Activated CD4-positive, alpha-beta T cell treated with anti-CD3 and anti-CD28 coated beads, Interleukin-2, amount 10 ng/mL, durations not matched to agents 24 days and 14 days (primary cell): ENCODE measurements at regions not wholly inside any gene's neighbourhood (a gene's known extent, or its start where the extent isn't known, plus 50 kb on each side); places are given as distances from the start of the nearest gene placed in this dataset.
A peak's percentile ranks its signal among the peaks of the same experiment; 100 is the strongest.

Experiments
- DNase-seq: peaks from one replicate; pipeline ENCODE4 v3.0.0; 2022
- H3K27ac Mint-ChIP-seq: one replicate; pipeline ENCODE4 v1.8.0; 2022; ENCODE audit warnings: mild to moderate bottlenecking, mixed read lengths
- H3K27me3 Mint-ChIP-seq: one replicate; pipeline ENCODE4 v1.8.0; 2022; ENCODE audit warnings: mixed read lengths
- H3K36me3 Mint-ChIP-seq: one replicate; pipeline ENCODE4 v1.8.0; 2022; ENCODE audit warnings: low read depth, mild to moderate bottlenecking, mixed read lengths
- H3K4me1 Mint-ChIP-seq: one replicate; pipeline ENCODE4 v1.8.0; 2021; ENCODE audit warnings: mixed read lengths
- H3K4me3 Mint-ChIP-seq: one replicate; pipeline ENCODE4 v1.8.0; 2022; ENCODE audit warnings: mild to moderate bottlenecking, moderate library complexity, mixed read lengths
- H3K9me3 Mint-ChIP-seq: one replicate; pipeline ENCODE4 v1.8.0; 2021; ENCODE audit warnings: mixed read lengths
- intact Hi-C: fragments of 100-400 bp; cut with micrococcal nuclease; formaldehyde crosslinking; loops from one replicate; pipeline ENCODE4 v1.15.1; 2023

DNA sequence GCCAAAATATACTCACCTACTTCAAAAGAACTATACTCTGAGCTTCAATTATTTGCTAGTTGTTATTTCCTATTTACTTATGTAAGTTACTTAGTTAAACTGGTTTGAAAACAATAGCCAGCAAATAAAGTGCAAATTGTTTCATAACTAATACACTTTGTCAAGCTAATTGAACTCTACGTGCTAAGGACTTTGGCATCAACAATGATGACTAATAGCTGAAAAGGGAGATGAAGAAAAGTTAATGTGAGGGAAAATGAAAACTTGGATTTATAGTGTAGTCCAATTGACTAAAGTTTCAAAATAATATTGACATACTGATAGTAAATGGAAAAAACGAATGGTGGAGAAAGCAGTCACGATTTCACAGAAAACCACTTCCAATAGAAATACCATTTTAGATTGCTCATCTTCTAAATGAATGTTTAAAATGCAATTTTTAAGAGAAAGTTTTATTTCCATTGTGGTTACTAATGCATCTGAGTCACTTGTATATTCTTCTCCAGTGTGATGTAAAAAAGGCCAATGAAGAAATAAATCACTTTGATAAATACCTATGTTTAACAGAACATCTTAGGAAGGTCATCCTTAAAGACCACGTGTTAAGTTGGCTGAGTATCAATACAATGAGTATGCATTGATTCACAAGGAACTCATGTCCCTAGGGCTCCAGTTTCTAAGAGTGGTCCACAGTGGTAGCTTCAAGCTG, 455.2 kb downstream of the LTN1 start:
- Mint-ChIP-seq H3K9me3 (no peaks in the 10 kb centered on the region), H3K27ac (no peak overlapping the region), H3K4me3 (no peak overlapping the region), H3K4me1 (no peaks in the 10 kb centered on the region), H3K36me3 (no peaks in the 10 kb centered on the region), H3K27me3 (no peaks in the 10 kb centered on the region)
- no peak for DNase-seq
- intact Hi-C loops = no loop called here

DNA sequence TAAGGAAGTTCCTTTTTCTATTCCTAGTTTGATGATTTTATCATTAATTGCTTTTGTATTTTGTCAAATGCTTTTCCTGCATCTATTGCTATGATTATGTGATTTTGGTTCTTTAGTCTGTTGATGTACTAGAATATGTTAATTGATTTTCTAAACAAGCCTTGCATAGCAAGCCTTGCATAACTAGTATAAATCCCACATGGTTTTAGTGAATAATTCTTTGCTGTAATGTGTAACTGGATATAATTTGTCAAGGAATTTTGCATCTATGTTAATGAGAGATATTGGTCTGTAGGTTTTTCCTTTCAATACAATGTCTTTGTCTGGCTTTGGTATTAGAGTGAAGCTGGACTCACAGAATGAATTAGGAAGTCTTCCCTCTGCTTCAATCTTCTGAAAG, 460.2 kb downstream of the LTN1 start:
- intact Hi-C loops = no loop called here
- no peaks in the 10 kb centered on the region for H3K36me3 Mint-ChIP-seq
- H3K4me3 Mint-ChIP-seq = no peak overlapping the region
- DNase-seq = no peak
- H3K27me3 Mint-ChIP-seq = no peaks in the 10 kb centered on the region
- H3K4me1 Mint-ChIP-seq = no peaks in the 10 kb centered on the region
- peaks cover 6% of the 10 kb centered on the region for H3K9me3 Mint-ChIP-seq
- no peak overlapping the region for H3K27ac Mint-ChIP-seq

DNA sequence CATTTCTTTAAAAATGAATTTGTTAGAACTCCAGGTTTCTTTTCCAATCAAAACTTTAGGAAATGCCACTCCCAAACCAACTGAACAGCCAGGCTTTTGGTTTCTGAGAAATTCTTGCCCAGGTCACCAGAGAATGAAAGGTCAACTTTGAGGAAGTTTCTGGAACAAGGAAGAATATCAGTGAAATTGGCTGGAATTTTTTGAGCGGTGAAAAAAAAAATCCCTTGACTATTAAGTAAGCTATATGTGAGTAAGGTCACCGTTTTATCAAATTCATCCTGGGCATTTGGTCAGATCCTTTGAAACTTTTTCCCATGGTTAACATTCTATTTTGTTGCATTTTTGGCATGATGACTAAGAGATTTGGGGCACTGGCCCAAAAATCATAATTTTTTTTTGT, 469.3 kb downstream of the LTN1 start:
- peaks cover 3% of the 10 kb centered on the region for H3K9me3 Mint-ChIP-seq
- no peaks in the 10 kb centered on the region for H3K4me1 Mint-ChIP-seq
- intact Hi-C loops = no loop called here
- H3K36me3 Mint-ChIP-seq = no peaks in the 10 kb centered on the region
- DNase-seq = no peak
- peaks cover 5% of the 10 kb centered on the region for H3K27me3 Mint-ChIP-seq
- no peak overlapping the region for H3K4me3 Mint-ChIP-seq
- no peak overlapping the region for H3K27ac Mint-ChIP-seq

DNA sequence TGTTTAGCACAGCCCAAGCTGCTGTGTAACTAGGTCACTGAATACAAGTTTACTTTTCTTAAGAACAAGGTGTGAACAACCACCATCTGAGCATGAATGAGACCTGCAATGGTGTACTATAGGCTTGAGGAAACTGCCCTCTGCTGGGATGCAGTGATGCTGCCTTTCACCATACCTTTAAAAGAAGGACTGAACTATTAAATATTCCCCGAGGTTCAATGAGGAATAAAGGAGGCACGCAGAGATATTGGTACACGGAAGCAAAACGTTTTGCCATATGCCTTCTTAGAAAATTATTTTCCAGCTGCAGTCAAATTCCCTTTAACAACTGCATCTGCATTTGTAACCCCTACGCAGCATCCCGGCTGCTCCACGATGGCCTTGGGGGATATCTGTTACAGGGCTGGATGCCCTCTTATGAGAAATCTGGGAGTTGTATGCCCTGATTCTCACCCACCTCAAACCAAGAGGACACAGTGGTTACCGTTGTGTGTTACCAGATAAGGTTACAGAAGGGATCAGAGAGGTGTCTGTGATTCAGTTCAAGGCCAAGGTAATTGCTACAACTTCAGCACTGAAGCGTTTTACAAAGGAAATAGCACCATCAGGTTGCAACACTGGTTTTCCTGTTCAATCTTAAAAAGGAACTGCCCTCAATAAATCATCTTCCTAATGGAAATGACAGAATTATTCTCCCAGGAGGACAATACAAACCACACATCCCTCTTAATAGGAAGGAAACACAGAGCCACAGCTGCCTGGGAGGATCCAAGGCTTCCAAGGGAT, 470.5 kb downstream of the LTN1 start:
- H3K27me3 Mint-ChIP-seq = peaks cover 5% of the 10 kb centered on the region
- H3K27ac Mint-ChIP-seq = no peak overlapping the region
- H3K36me3 Mint-ChIP-seq = no peaks in the 10 kb centered on the region
- no peaks in the 10 kb centered on the region for H3K4me1 Mint-ChIP-seq
- DNase-seq = no peak
- no peaks in the 10 kb centered on the region for H3K9me3 Mint-ChIP-seq
- intact Hi-C loops = no loop called here
- no peak overlapping the region for H3K4me3 Mint-ChIP-seq

DNA sequence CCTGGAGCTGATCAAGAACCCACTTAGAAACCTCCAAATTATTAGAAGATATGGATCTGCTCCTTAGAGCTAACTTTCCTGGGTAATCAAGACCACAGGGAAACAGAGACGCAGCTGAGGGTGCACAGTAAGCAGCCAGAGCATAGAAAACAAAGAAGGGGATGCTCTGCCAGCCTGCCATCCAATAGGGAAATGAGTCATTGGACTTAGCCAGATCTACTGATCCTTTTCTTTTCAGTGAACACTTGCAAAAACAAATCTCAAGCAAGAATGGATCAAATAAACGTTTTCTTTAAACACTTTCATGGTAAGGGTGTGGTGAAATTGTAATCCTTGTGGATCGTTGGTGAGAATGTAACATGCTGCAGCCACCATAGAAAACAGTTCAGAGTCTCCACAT, 474.0 kb downstream of the LTN1 start:
- intact Hi-C loops = loop anchor here (10.0 kb wide), 1 partner anchor 426 kb away; no protein-coding TSS in a partner anchor
- no peak overlapping the region for H3K4me3 Mint-ChIP-seq

DNA sequence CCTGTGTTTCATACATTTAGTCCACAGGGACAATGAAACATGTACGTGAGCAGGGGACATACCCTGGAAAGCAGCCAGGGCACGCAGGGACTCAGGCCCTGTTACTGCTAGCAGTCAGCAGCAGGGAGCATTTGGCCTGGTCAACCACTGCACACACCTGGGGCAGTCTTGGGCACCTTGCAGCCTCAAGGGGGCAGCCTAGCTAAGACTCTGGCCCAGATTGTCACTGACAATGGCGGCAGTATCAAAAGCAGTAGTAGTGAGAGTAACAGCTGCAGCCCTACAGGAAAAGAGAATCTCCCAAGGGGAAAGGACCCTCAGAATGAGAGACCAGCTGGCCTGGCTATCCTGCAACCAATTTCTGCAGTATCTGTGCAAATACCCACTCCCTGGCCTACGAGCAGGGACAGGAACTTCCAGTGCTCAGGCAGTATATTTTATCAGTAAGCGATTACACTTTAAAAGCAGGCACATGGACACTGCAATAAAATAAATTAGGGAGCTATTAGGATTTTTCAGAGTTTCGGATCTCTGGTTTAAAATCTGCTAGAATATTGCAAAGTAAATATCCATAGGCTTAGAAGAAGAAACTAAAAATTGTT, 475.6 kb downstream of the LTN1 start:
- Mint-ChIP-seq H3K27me3 (peaks cover 10% of the 10 kb centered on the region), H3K4me3 (no peak overlapping the region), H3K27ac (no peak overlapping the region), H3K4me1 (no peaks in the 10 kb centered on the region), H3K36me3 (no peaks in the 10 kb centered on the region), H3K9me3 (no peaks in the 10 kb centered on the region)
- DNase-seq = peak; percentile 88
- intact Hi-C loops = loop anchor here (1.0 to 10.0 kb wide), 2 partner anchors 228 to 428 kb away; no protein-coding TSS in a partner anchor

More for the DNA sequence above, 474.0 kb downstream of the LTN1 start:
- no peak for DNase-seq
- Mint-ChIP-seq H3K27me3 (peaks cover 7% of the 10 kb centered on the region), H3K27ac (no peak overlapping the region), H3K9me3 (no peaks in the 10 kb centered on the region), H3K4me1 (no peaks in the 10 kb centered on the region), H3K36me3 (no peaks in the 10 kb centered on the region)

DNA sequence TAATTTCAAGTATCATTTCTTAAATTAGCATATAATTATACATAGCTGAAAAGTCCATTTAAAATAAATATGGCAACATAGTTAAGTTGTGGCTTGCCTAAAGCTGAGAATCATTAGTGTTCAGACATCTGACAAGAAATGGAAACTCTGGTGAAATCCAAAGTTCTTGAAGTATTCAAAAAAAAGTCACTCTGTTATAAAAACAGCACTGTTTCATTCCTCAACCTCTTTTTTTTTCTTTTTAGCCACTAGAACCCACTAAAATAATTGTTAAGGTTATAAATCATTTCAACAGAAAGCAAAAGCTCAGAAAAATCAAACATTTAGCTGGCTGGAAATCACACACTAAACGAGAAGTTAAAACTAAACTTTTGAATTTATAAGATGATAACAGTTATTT, 476.7 kb downstream of the LTN1 start:
- no peak overlapping the region for H3K27ac Mint-ChIP-seq
- H3K27me3 Mint-ChIP-seq = peaks cover 10% of the 10 kb centered on the region
- intact Hi-C loops = loop anchor here (10.0 kb wide), 1 partner anchor 429 kb away; no protein-coding TSS in a partner anchor

DNA sequence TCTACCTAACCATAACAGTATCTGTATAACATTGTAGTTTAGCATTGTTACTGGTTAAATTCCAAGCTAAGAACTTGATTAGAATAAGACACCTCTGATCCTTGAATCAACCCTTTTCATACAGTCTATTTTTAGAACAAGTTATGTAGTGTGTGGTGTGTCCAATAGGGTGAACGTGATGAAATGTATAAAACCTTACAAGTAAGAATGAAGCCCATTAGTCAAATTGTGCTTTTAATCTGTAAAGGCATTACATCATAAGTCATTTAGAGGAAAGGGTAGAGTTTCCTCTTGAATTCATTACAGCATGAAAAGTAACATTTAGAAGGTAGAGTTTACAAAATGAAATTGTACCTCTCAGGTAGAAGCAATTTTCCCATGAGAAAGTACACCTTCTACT, 479.2 kb downstream of the LTN1 start:
- Mint-ChIP-seq H3K9me3 (no peaks in the 10 kb centered on the region), H3K27ac (no peak overlapping the region), H3K4me3 (no peak overlapping the region), H3K4me1 (no peaks in the 10 kb centered on the region), H3K36me3 (no peaks in the 10 kb centered on the region), H3K27me3 (peaks cover 10% of the 10 kb centered on the region)
- intact Hi-C loops = loop anchor here (10.0 kb wide), 1 partner anchor 431 kb away; no protein-coding TSS in a partner anchor
- no peak for DNase-seq

More for the DNA sequence above, 476.7 kb downstream of the LTN1 start:
- Mint-ChIP-seq H3K36me3 (no peaks in the 10 kb centered on the region), H3K9me3 (no peaks in the 10 kb centered on the region), H3K4me1 (no peaks in the 10 kb centered on the region), H3K4me3 (no peak overlapping the region)
- no peak for DNase-seq

DNA sequence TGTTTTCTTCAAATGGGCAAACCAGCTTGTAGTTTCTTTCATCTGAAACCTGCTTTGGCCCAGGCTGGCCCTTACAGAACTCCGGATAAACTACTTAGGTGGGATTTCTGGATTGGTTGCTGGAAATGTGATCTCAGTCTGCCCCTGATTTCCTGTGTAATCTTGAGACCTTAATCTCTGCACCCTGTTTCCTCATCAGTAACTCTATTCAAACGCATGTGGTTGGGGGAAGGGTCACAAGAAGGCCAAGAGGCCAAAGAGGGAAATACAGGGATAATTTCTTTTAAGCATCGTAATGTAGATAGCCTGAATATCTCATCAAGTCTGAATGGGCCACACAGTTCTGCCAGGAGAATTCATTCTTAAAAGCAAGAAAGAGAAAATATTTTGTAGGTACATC, 483.6 kb downstream of the LTN1 start:
- H3K27me3 Mint-ChIP-seq = peaks cover 6% of the 10 kb centered on the region
- peaks cover 4% of the 10 kb centered on the region for H3K9me3 Mint-ChIP-seq
- no peak overlapping the region for H3K4me3 Mint-ChIP-seq
- no peak overlapping the region for H3K27ac Mint-ChIP-seq
- H3K36me3 Mint-ChIP-seq = no peaks in the 10 kb centered on the region
- no peak for DNase-seq
- intact Hi-C loops = no loop called here
- no peaks in the 10 kb centered on the region for H3K4me1 Mint-ChIP-seq

DNA sequence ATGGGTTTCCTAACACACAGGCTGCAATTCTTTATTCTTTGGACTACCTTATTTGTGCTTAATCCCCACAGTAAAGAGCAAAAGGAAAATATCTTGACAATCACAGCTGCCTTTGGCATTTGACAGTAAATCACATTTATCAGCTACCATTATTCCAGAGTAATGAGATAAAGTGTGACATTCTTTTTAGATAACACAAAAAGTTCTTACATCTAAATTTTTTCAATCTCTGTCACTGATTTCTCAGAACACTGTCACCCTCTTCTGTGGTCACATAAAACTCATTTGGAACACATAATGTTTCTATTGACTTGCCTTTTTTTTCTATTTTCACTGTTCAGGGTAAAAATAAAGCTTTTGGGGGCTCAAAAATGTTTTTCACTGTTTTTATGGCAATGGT, 484.6 kb downstream of the LTN1 start:
- Mint-ChIP-seq H3K36me3 (no peaks in the 10 kb centered on the region), H3K4me3 (no peak overlapping the region), H3K27me3 (peaks cover 3% of the 10 kb centered on the region), H3K4me1 (no peaks in the 10 kb centered on the region), H3K9me3 (peaks cover 4% of the 10 kb centered on the region), H3K27ac (no peak overlapping the region)
- intact Hi-C loops = no loop called here
- no peak for DNase-seq

DNA sequence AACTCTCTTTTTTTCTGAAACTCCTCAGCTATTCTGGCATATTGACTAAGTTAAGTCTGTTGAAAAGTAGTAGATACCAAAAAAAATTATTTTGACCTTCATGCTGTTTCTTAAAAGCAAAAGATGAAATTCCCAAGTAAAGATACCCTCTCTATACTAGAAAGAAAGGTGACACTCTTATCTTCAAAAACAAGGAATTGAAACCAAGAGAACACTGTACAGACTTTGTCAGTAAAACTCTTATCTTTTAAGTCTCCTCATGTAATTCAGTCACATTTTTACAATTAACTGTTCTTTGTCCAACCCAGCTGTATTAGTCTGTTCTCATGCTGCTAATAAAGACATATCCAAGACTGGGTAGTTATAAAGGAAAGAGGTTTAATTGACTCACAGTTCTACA, 496.2 kb downstream of the LTN1 start:
- Mint-ChIP-seq H3K27ac (no peak overlapping the region), H3K36me3 (no peaks in the 10 kb centered on the region), H3K9me3 (no peaks in the 10 kb centered on the region), H3K4me3 (no peak overlapping the region), H3K4me1 (no peaks in the 10 kb centered on the region), H3K27me3 (no peaks in the 10 kb centered on the region)
- intact Hi-C loops = no loop called here
- DNase-seq = no peak

DNA sequence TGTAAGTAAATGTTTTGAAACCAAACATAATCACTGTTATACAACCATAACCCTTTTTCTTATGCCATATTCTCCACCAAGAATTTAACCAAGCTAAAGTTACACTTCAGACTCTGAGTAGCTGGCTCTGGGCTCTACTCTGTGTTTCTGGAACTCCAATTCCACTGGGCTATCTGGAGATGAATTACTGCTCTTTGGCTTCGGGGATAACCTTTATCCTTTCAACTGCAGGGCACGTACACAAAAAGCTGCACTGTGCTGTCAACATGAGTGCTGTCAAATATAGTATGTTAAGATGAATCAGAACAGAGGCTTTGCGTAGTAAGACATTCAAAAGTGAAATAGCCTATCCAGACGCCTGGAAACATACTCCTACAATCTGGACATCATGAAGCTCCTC, 500.6 kb downstream of the LTN1 start:
- Mint-ChIP-seq H3K27me3 (no peaks in the 10 kb centered on the region), H3K9me3 (no peaks in the 10 kb centered on the region), H3K27ac (no peak overlapping the region), H3K4me3 (no peak overlapping the region), H3K4me1 (no peaks in the 10 kb centered on the region), H3K36me3 (no peaks in the 10 kb centered on the region)
- intact Hi-C loops = no loop called here
- DNase-seq = no peak

DNA sequence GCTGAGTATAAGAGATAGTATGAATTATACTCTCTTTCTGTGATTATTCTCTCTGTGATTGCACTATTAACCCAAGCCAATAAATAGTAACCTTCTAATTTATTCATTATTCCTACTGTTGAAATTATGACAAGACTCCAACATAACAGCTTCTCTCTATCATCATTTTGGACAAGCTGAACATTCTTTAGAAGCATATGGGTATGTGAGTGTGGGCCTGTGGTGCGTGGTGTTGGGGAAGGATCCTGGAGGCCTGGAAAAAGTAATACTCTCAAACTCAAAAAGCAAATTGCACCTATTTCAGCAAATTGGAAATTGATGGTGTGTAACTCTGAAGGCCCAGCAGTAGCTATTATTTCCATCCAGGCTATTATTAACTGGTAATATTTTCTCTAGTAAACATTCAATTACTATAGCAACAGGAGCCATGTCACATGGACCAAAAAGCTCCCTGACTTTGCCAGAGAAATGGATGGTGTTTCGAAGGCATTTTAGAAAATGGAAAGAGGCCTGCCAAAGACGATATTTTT, 502.8 kb downstream of the LTN1 start:
- Mint-ChIP-seq H3K36me3 (no peaks in the 10 kb centered on the region), H3K9me3 (no peaks in the 10 kb centered on the region), H3K27me3 (no peaks in the 10 kb centered on the region), H3K4me3 (no peak overlapping the region), H3K4me1 (no peaks in the 10 kb centered on the region), H3K27ac (no peak overlapping the region)
- intact Hi-C loops = no loop called here
- DNase-seq = no peak

DNA sequence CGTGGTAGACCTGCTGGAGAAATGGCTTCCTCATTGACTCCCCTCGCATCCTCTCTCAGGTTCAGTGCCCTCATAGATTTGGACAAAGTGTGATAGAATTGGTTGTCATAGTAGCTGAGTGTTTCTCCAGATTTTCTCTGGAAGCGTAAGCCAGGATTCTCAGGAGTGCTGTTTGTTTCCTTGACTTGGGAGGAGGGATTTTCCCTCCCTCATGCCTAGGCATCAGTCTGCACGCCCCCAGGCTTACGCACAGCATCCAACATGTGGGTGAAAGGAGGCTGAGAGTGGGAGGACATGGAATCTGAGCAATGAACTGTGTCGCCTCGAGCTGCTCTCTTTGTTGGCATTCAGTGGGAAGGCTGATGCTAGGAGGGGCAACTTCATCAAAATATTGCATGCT, 503.5 kb downstream of the LTN1 start:
- H3K9me3 Mint-ChIP-seq = no peaks in the 10 kb centered on the region
- no peak overlapping the region for H3K27ac Mint-ChIP-seq
- H3K27me3 Mint-ChIP-seq = no peaks in the 10 kb centered on the region
- DNase-seq = no peak
- no peaks in the 10 kb centered on the region for H3K4me1 Mint-ChIP-seq
- intact Hi-C loops = no loop called here
- H3K36me3 Mint-ChIP-seq = no peaks in the 10 kb centered on the region
- H3K4me3 Mint-ChIP-seq = no peak overlapping the region
